H9 (cell line): ENCODE measurements at regions not wholly inside any gene's neighbourhood (a gene's known extent, or its start where the extent isn't known, plus 50 kb on each side); places are given as distances from the start of the nearest gene placed in this dataset.

Source experiments
- DNase-seq: peaks from one replicate; pipeline ENCODE4 v3.0.0-alpha.2; 2017
- H2AFZ ChIP-seq: one replicate; pipeline ENCODE4 v1.6.1; 2013; ENCODE audit warnings: mild to moderate bottlenecking, low read length, control low read depth, moderate library complexity
- H2AK5ac ChIP-seq: 2 replicates; pipeline ENCODE4 v1.6.1; 2013; ENCODE audit warnings: low read length, control low read depth, mixed read lengths; ENCODE audit not compliant: insufficient read length
- H2BK120ac ChIP-seq: one replicate; pipeline ENCODE4 v1.6.1; 2013; ENCODE audit warnings: low read depth, mild to moderate bottlenecking, low read length, control low read depth, inconsistent platforms; ENCODE audit not compliant: poor library complexity, severe bottlenecking
- H2BK12ac ChIP-seq: 2 replicates; pipeline ENCODE4 v1.6.1; 2013; ENCODE audit warnings: low read length, control low read depth, mixed read lengths, low read depth; ENCODE audit not compliant: insufficient read length
- H2BK15ac ChIP-seq: 2 replicates; pipeline ENCODE4 v1.6.1; 2013; ENCODE audit warnings: low read depth, low read length, control low read depth
- H2BK20ac ChIP-seq: one replicate; pipeline ENCODE4 v1.6.1; 2013; ENCODE audit warnings: low read depth, mild to moderate bottlenecking, low read length, control low read depth, inconsistent platforms; ENCODE audit not compliant: poor library complexity, severe bottlenecking
- H2BK5ac ChIP-seq: 2 replicates; pipeline ENCODE4 v1.6.1; 2013; ENCODE audit warnings: low read length, control low read depth, mixed read lengths; ENCODE audit not compliant: insufficient read length
- H3K14ac ChIP-seq: 2 replicates; pipeline ENCODE4 v1.6.1; 2013; ENCODE audit warnings: low read length, control low read depth; ENCODE audit not compliant: insufficient read depth
- H3K18ac ChIP-seq: 2 replicates; pipeline ENCODE4 v1.6.1; 2013; ENCODE audit warnings: low read depth, mild to moderate bottlenecking, mixed read lengths, low read length, control low read depth; ENCODE audit not compliant: insufficient read length
- H3K23ac ChIP-seq: 2 replicates; pipeline ENCODE4 v1.6.1; 2013; ENCODE audit warnings: low read length, control low read depth, mixed read lengths, low read depth; ENCODE audit not compliant: insufficient read length
- H3K23me2 ChIP-seq: 2 replicates; pipeline ENCODE4 v1.6.1; 2013; ENCODE audit warnings: low read depth, mild to moderate bottlenecking, mixed read lengths, low read length, control low read depth; ENCODE audit not compliant: insufficient read length, poor library complexity, severe bottlenecking
- H3K27ac ChIP-seq: 2 replicates; pipeline ENCODE4 v1.5.1; 2013; ENCODE audit warnings: low read length, control low read depth, mixed read lengths, low read depth; ENCODE audit not compliant: insufficient read length
- H3K27me3 ChIP-seq: 2 replicates; pipeline ENCODE4 v1.6.1; 2013; ENCODE audit warnings: low read length, control low read depth, inconsistent platforms; ENCODE audit not compliant: insufficient read depth
- H3K4ac ChIP-seq: 2 replicates; pipeline ENCODE4 v1.6.1; 2013; ENCODE audit warnings: low read depth, mild to moderate bottlenecking, control low read depth, inconsistent platforms, low read length, moderate library complexity
- H3K4me1 ChIP-seq: 2 replicates; pipeline ENCODE4 v1.6.1; 2013; ENCODE audit warnings: low read length, control low read depth, inconsistent platforms; ENCODE audit not compliant: insufficient read depth
- H3K4me2 ChIP-seq: 2 replicates; pipeline ENCODE4 v1.6.1; 2013; ENCODE audit warnings: low read length, control low read depth, mixed read lengths; ENCODE audit not compliant: insufficient read length, insufficient read depth
- H3K56ac ChIP-seq: 2 replicates; pipeline ENCODE4 v1.6.1; 2013; ENCODE audit warnings: low read depth, mild to moderate bottlenecking, mixed read lengths, low read length, control low read depth; ENCODE audit not compliant: insufficient read length
- H3K79me1 ChIP-seq: 2 replicates; pipeline ENCODE4 v1.6.1; 2013; ENCODE audit warnings: low read depth, mild to moderate bottlenecking, moderate library complexity, low read length, control low read depth, inconsistent platforms; ENCODE audit not compliant: insufficient read depth, poor library complexity, severe bottlenecking
- H3K79me2 ChIP-seq: 2 replicates; pipeline ENCODE4 v1.6.1; 2013; ENCODE audit warnings: low read length, control low read depth, inconsistent platforms; ENCODE audit not compliant: insufficient read depth
- H3K9ac ChIP-seq: 2 replicates; pipeline ENCODE4 v1.6.1; 2013; ENCODE audit warnings: low read length, control low read depth, mixed read lengths; ENCODE audit not compliant: insufficient read length; ENCODE audit errors: extremely low read depth
- H3K9me3 ChIP-seq: one replicate; pipeline ENCODE4 v1.6.1; 2013; ENCODE audit warnings: low read depth, low read length, inconsistent platforms; ENCODE audit not compliant: control insufficient read depth
- H3T11ph ChIP-seq: one replicate; pipeline ENCODE4 v1.6.1; 2013; ENCODE audit warnings: mild to moderate bottlenecking, low read length, control low read depth, inconsistent platforms
- H4K20me1 ChIP-seq: one replicate; pipeline ENCODE4 v1.6.1; 2013; ENCODE audit not compliant: control insufficient read depth, insufficient read length, insufficient read depth
- H4K5ac ChIP-seq: 2 replicates; pipeline ENCODE4 v1.6.1; 2013; ENCODE audit warnings: low read depth, mild to moderate bottlenecking, mixed read lengths, low read length, control low read depth; ENCODE audit not compliant: insufficient read length
- H4K8ac ChIP-seq: replicated peaks from 2 replicates; pipeline ENCODE4 v1.6.1; 2013; ENCODE audit warnings: low read length, control low read depth, mixed read lengths, low read depth; ENCODE audit not compliant: insufficient read length
- H4K91ac ChIP-seq: 2 replicates; pipeline ENCODE4 v1.6.1; 2013; ENCODE audit warnings: low read depth, mild to moderate bottlenecking, moderate library complexity, mixed read lengths, low read length, control low read depth; ENCODE audit not compliant: insufficient read length
- H3K27ac Mint-ChIP-seq, 3 experiments: 2 replicates in 2 of 3; 3 replicates in 1 of 3; pipeline ENCODE4 v1.8.0; 2020 to 2021; ENCODE audit warnings: mixed read lengths in 3 of 3, mild to moderate bottlenecking in 1 of 3, moderate library complexity in 1 of 3
- H3K27me3 Mint-ChIP-seq: 2 replicates; pipeline ENCODE4 v1.8.0; 2021; ENCODE audit warnings: low read depth, mild to moderate bottlenecking, moderate library complexity, mixed read lengths
- H3K36me3 Mint-ChIP-seq, 3 experiments: 2 replicates in 2 of 3; 3 replicates in 1 of 3; pipeline ENCODE4 v1.8.0; 2020 to 2021; ENCODE audit warnings: low read depth in 3 of 3, mixed read lengths in 3 of 3; ENCODE audit not compliant: insufficient read depth in 1 of 3
- H3K4me1 Mint-ChIP-seq, 2 experiments: 2 replicates each; pipeline ENCODE4 v1.8.0; 2020; ENCODE audit warnings: mixed read lengths in 2 of 2
- H3K4me3 Mint-ChIP-seq, 2 experiments: 2 replicates in 1 of 2; 3 replicates in 1 of 2; pipeline ENCODE4 v1.8.0; 2020 to 2021; ENCODE audit warnings: mild to moderate bottlenecking in 2 of 2, mixed read lengths in 2 of 2, moderate library complexity in 1 of 2
- H3K9me3 Mint-ChIP-seq, 2 experiments: 2 replicates in 1 of 2; 3 replicates in 1 of 2; pipeline ENCODE4 v1.8.0; 2020; ENCODE audit warnings: mild to moderate bottlenecking in 2 of 2, mixed read lengths in 2 of 2, moderate library complexity in 1 of 2
- CTCF ChIP-seq: fragments of 200-600 bp; sonication (generic); conservative IDR thresholded peaks from 3 replicates; pipeline ENCODE4 v1.8.0; 2021; ENCODE audit warnings: antibody characterized with exemption, mild to moderate bottlenecking
- WGBS: extraction: QIAGEN DNeasy Blood & Tissue Kit; methylation state at CpG from one replicate; pipeline ENCODE4 v1.1.7; 2013; ENCODE audit warnings: missing lambda C conversion rate, low lambda C conversion rate, mixed read lengths; ENCODE audit not compliant: insufficient read length; ENCODE audit errors: extremely low coverage; 5-methylcytosine and 5-hydroxymethylcytosine counted together

DNA sequence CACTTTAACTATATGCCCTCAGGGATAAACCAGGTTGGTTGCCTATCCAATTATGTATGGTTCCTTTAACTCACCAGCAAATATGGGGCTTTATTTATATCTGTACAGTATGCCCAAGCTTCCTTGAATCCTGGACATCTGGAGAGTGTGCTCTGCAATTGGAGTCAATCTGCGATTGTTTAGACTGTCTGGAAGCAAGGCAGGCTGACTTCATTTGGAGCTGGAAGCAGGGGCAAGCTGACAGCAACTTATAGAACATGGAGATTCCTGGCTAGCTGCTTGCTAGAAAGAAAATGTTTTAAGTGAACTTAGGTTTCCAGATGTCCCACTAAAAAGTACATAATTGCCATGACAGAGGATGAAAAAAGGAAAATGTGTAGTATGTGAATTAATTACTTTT lies 63.7 kb upstream of the TPRG1 start:
- no peak overlapping the region for H4K91ac ChIP-seq
- H3K4me2 ChIP-seq = no peak overlapping the region
- H3K23ac ChIP-seq = no peak overlapping the region
- no peaks in the 10 kb centered on the region for H4K20me1 ChIP-seq
- no peak overlapping the region for H2AK5ac ChIP-seq
- no peak overlapping the region for H3K14ac ChIP-seq
- H2BK15ac ChIP-seq = no peak overlapping the region
- H3K27ac Mint-ChIP-seq = no peak overlapping the region
- H3K27me3 ChIP-seq = no peaks in the 10 kb centered on the region
- H3K79me1 ChIP-seq = no peaks in the 10 kb centered on the region
- no peak overlapping the region for H3K4me3 Mint-ChIP-seq
- H3K27me3 Mint-ChIP-seq = no peaks in the 10 kb centered on the region; the same call in 1 of the 2 replicates
- H3K4me1 ChIP-seq = no peaks in the 10 kb centered on the region
- H3K18ac ChIP-seq = no peak overlapping the region
- TF ChIP-seq CTCF = no peak
- no peak overlapping the region for H2BK20ac ChIP-seq
- peaks cover 0 to 3% of the 10 kb centered on the region in 2 experiments; a peak in 3 of 5 replicates for H3K9me3 Mint-ChIP-seq
- H3T11ph ChIP-seq = no peak overlapping the region
- WGBS = no CpG with 5 or more reads among the region's 1 CpG
- H2BK12ac ChIP-seq = no peak overlapping the region
- no peak overlapping the region for H2BK5ac ChIP-seq
- no peak overlapping the region for H2BK120ac ChIP-seq
- no peaks in the 10 kb centered on the region for H3K23me2 ChIP-seq
- no peak overlapping the region for H2AFZ ChIP-seq
- H4K8ac ChIP-seq = no peak overlapping the region
- H3K27ac ChIP-seq = no peak overlapping the region
- H3K9ac ChIP-seq = no peak overlapping the region
- no peak for DNase-seq
- H3K36me3 Mint-ChIP-seq = no peaks in the 10 kb centered on the region; a peak in 1 of 7 replicates
- H3K4ac ChIP-seq = no peak overlapping the region
- no peak overlapping the region for H3K56ac ChIP-seq
- peaks cover 0 to 3% of the 10 kb centered on the region in 2 experiments; a peak in 1 of 4 replicates for H3K4me1 Mint-ChIP-seq
- no peaks in the 10 kb centered on the region for H3K9me3 ChIP-seq
- H4K5ac ChIP-seq = no peak overlapping the region
- H3K79me2 ChIP-seq = no peaks in the 10 kb centered on the region
